RCC 7860 (cell line): ENCODE measurements at regions not wholly inside any gene's neighbourhood (a gene's known extent, or its start where the extent isn't known, plus 50 kb on each side); places are given as distances from the start of the nearest gene placed in this dataset.
"Not testable (repeated sequence)": the region's sequence is repeated elsewhere in the genome, so short reads cannot be mapped to it uniquely, and the experiment has no call there.

Experiments used
- DNase-seq: peaks from one replicate; pipeline ENCODE4 v3.0.0-alpha.2; 2015; ENCODE audit warnings: low spot score
- FAIRE-seq: peaks from 2 replicates; lab custom pipeline; 2012; peaks lifted over from hg19 to GRCh38; lab: Jason Lieb, UNC

DNA sequence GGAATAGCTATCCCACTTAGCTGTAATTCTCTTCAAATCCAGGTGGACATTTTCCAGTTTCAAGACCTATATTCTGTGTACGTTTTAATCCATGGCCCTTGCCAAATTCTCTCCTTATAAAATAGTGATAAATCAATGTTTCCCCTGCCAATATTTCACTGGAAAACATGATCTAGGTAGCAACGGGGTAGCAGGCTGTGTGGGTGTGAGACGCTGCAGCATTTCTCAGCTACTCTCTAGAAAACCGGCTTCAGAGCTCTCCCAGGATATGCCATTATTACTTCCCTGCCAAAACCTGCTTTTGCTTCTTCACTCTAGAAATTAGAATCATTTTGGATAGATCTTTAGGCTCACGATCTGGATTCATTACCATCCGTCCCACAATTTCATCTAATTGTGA lies 82.1 kb upstream of the SIPA1L2 start:
- no peak for FAIRE-seq
- no peak for DNase-seq

DNA sequence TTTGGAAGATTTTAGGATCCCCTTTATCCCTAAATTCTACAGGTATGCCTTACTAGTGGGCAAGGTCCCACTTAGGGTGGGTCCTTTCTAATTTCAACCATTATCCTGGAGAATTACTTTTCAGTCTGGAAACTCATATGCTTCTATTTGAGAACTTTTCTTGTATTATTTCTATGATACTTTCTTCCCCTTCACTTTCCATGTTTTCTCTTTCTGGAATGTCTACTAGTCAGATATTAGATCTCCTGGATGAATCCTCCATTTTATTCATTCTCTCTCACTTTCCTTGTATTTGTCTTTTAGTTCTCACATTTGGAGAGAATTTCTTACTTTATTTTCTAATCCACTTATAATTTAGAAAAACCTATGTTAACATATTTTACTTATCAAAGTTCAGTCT lies 83.9 kb upstream of the SIPA1L2 start:
- DNase-seq (no peak), FAIRE-seq (no peak)

DNA sequence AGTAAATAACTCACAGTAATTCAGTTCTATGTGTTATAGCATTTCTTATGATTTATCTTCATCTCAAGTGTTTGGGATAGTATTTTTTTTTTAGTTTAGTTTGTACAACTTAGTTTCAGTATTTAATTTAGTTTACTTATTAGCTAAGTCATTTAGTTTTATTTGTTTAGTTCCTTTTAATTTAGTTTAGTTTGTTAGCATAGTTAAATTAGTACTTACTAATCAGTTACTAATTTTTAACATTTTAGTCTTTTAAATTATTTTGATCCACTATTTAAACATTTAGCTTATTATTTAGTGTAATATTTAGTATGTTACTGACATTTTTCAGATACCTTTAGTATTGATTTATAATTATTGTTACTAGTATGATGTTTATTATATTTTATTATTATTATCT lies 85.2 kb upstream of the SIPA1L2 start:
- FAIRE-seq, result peak; percentile 78

DNA sequence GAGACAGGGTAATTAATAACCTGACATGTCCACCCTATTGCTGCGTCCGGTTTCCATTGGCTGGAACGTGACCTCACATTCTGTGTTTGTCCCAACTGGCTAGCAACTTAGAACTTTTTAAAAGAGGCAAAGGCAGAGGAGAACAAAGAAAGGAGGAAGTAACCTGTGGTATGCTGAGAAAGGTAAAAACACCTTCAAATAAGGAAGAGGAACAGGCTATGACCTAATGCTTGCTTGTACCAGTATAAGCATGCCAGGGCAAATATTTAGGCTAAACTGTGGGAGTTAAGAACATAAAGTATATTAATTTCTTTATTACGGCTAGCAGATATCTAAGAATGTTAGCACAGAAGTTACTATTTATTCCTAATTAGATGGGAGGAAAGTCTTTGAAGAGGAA lies 87.3 kb upstream of the MAP10 start:
- not testable (repeated sequence) for FAIRE-seq, DNase-seq

More for the DNA sequence above, 85.2 kb upstream of the SIPA1L2 start:
- no peak for DNase-seq

DNA sequence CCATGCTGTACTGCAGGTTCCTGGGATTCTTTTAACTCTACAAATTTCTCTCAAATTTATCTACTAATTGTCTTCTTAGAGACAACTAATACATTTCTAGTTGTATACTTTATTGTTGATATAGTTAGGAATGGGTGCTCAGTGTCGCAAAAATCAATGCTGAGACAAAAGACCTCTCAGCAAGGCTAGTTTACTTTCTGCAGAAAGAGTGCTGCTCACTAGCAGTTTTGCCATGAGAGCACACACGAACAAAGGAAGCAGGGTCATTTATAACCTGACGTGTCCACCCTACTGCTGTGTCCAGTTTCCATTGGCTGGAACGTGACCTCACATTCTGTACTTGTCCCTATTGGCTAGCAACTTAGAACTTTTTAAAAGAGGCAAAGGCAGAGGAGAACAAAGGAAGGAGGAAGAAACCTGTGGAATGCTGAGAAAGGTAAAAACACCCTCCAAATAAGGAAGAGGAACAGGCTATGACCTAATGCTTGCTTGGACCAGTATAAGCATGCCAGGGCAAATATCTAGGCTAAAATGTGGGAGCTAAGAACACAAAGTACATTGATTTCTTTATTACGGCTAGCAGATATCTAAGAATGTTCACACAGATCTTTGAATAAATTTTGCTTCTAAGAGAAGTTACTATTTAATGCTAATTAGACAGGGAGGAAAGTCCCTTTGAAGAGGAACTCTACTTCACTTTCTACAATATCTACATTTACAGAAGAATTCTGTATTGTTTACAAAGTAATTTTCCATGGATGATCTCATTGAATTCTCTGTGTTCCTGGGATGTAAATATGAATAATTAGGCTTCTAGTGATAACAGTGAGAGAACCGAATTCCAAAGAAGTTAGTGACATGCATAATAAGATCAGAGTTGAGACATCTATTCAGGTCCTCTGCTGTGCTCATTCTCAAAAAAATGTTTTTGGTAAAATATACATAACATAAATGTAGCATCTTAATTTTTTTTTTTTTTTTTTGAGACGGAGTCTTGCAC lies 86.0 kb upstream of the MAP10 start:
- no peak for FAIRE-seq
- DNase-seq, result no peak

DNA sequence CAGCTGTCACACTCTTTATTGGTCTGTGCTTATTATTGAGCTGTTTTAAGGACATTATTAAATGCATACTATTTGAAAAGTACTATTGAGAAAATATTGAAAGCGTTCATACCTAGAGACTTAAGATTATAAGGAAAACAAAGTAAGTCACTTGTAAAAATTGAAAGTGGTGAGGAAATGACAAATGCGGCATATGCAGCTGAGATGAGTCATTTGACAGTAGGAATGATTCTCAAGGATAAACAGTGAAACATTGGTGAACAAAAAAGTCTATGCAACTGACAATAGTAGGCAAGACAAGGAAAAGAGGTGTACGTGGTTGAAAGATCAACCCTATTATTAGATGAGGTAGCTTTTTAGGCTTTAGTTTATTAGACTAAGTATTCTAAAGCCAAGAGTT lies 82.6 kb upstream of the MAP10 start:
- DNase-seq, result no peak
- FAIRE-seq, result peak; percentile 2

DNA sequence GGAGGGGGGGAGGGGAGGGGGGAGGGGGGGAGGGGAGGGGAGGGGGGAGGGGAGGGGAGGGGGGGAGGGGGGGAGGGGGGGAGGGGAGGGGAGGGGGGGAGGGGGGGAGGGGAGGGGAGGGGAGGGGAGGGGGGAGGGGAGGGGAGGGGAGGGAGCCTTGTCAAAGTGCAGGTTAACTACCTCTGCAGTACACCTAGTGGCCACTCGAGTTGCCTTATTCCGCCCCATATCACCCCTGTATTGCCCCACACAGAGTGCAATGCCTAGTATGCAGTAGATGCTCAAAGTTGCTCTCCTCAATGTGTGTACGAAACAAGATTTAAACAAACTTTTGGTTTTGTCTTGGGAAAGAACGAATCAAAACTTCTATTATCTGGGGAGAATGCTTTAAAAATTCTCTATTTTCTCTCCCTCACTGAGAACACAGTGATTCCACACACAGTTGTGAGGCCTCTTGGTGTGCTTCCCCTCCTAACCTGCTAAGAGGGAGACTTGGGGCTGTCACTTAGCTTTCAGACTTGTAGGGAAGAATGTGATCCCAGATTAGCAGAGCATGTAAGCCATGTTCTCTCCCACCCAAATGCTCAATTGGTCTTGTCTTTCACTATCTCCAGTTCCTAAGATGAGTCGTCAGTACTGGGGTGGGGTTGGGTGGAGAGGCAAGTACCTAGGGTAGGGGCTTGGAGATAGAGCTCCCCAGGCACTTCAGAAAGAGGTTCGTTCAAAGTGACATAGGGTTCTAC lies 79.7 kb upstream of the MAP10 start:
- no peak for FAIRE-seq
- DNase-seq, result no peak

DNA sequence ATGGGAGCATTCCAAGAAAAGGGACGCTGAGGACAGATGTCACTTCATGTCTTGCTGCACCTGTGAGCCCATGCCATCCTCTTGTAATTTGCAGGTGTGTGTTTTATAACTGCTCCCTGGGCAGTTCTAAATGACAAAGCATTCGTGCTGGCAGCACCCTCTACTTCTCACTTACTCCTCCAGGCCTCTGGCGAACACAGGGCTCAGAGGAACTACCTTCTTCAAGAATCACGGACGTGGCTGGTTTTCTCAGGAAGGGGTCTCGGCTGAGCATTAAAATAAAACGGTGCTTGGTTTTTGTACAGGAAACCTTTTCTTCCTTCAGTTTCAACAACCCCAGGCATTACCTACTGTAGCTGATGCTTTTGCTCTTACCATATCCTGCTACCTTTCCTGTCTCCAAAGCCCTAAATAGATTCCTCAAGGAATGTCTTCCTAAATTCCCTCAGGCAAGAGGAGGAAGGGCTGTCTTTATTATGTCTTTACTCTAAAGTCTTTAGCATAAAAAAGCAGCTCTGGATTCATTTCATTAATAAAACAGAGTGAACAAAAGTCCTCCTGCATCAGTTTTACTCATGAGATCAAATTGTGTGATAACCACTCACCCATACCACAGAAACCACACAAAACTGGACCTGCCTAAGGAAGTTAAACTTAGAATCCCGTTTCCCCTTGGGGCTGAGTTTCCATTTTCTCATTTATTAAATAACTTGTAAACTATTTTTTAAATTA lies 79.0 kb upstream of the MAP10 start:
- DNase-seq, result peak; percentile 60
- peak; percentile 97 for FAIRE-seq

DNA sequence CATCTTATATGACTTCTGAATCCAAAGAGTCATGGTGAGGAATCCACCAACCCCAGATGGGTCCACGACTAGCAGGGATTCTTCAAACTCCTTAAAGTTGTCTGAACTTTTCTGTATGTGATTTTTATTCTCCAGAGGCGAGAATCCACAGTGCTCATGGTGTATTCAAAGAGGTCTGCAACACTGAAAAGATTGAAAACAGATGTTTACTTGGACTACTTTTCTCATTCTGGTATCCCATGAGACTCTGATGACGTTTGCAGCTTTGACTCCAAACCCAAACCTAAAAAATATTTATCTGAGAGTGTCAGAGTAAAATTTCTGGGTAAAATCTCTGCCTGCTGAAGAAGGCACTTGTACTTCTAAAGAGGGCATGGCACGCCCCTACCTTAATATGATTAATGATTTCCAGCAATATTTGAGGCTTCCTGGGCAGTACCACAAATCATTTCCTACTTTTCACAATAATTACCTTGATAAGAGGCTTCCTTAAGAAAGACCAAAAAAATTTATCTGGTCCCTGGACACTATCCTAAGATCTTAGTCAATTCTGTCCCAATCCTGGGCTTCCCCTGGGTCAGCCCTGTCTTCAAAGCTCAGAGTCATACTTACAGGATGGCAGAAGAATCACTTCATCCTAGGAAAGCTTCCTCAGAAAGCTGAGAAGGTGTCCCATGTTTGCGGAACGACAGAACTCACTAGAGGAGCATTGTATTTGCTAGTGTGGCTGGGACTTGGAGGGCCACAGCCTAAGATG lies 76.5 kb upstream of the MAP10 start:
- no peak for FAIRE-seq
- DNase-seq, result no peak

DNA sequence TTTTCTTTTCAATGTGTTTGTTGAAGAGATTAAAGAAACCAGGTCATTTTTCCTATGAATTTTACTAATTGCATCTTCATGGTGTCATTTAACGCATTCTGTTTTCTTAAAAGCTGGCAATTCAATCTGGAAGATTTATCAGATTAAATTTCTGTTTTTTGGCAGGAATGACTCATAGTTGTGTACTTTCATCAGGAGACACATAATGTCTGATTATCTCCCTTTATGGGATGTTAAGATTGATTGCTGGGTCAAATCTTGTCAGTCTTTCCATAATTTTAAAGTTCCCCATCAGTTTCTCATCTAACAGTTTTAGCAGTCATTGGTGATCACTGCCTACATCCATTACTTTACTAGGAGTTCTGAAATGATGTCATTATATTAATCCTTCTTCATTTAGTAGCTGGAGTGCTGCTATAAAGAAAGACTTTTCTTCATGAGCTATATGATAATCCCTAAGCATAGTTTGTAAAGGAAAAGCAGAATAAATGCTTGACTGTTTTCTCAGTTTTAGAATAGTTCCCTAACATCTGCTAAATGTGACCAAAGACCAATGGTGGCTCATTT lies 72.8 kb upstream of the MAP10 start:
- FAIRE-seq (no peak), DNase-seq (no peak)

DNA sequence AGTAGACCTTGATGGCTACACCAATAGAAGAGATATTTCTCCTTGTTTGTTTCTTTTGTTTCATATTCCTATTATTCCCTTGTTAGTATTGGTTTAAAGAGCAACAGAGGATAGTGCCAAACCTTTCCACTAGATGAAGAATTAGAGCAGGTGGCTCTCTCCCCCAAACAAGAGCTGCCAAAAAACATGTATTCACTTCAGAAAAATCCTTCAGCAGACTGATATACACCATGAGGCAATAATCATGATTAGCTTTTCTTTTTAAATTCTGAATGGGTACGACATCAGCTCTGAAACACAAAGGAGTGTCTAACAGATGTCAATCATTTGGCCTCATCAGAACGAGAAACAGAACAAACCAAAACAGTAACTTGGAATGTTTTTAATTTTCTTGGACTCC lies 67.3 kb upstream of the MAP10 start:
- no peak for DNase-seq
- FAIRE-seq, result no peak

DNA sequence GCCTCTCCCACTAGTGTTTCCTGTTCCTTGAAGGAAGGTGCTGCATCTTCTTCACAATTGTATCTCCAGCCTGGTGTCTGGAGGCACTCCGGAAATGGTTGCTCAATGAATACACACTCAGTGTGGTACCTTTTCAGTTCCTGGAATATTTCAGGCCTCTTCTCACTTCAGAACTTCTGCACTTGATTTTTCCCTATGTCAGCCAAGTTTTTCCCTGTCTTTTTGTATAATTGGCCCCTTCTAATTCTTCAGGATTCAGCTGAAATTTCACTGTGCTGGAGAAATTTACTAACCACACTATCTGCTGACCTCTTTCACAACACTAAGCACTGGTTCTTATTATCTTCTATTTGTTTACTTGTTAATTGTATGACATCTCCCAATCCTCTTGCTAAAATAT lies 61.2 kb upstream of the MAP10 start:
- FAIRE-seq (no peak), DNase-seq (no peak)

DNA sequence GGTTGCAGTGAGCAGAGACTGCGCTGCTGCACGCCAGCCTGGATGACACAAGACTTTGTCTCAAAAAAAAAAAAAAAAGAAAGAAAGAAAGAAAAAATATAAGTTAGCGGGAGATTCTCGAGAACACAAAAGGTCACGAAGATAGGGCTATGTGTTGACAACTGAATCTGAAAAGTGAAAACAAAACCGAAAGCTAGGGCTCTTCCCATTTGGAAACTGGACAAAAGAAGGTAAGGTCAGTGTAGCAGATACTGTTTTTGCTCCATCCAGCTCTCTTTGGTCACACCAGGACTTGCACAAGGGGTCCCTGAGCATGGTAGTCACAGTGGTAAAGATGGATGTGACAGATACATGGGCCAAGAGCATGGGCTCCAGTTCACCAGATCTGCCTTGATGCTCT lies 60.4 kb upstream of the MAP10 start:
- FAIRE-seq (no peak), DNase-seq (no peak)

DNA sequence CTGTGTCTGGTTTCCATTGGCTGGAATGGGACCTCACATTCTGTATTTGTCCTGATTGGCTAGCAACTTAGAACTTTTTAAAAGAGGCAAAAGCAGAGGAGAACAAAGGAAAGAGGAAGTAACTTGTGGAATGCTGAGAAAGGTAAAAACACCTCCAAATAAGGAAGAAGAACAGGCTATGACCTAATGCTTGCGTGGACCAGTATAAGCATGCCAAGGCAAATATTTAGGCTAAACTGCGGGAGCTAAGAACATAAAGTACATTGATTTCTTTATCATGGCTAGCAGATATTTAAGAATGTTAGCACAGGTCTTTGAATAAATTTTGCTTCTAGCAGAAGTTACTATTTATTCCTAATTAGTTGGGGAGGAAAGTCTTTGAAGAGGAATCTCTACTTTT lies 59.5 kb upstream of the MAP10 start:
- DNase-seq, FAIRE-seq: not testable (repeated sequence)

DNA sequence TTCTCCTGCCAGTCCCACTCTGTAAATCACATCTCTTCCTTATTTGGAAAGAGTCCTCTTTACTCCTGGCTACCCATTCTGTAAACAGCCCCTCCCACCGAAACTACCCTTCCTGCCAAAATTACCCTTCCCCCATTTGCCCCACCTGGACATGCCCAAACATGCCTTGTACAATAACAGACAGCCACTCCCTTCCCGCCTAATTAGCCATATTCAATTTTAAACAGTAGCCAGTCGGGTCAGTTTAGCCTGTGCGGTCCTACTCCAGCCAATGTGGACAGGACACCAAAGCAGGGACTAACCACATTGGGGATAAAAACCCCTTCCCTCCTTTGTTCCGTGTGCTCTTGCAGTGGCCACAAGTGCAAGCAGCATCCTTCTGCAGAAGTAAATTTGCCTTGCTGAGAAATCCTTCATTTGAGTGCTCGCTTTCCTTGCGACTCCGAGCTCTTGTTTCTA lies 56.3 kb upstream of the MAP10 start:
- DNase-seq (no peak), FAIRE-seq (no peak)

DNA sequence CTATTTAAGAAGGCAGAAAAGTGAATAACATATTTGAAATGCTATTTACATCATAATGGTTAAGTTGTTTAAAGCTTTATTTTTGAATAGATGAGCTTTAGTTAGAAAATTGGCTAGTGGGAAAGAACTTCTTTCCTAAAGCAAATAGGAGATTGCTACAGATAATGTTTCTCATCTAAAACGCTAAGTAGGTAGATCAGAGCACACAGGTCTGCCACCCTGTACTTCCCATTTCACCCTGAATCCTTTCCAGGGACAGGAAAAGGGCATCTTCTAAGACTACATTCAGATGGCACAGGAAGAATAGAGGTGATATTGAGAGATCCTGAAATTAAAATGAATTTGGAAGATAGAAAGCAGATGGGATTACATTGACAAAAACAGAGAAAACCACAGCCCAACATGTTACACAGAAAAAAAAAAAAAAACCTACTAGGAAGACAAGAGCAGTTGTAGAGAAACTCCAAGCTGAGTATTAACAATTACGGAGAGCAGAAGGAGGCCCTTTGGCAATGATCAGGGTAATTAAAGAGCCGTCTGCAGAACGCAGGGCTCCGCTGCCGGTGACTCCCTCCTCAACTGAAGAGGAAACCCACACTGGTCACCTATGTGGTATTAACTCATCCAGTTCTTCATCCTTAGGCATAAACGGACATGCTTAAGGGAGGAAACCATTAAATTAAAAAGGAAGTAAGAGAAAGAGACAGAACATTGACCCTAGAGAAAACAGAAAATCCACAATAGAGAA lies 53.6 kb upstream of the MAP10 start:
- DNase-seq (no peak), FAIRE-seq (no peak)

DNA sequence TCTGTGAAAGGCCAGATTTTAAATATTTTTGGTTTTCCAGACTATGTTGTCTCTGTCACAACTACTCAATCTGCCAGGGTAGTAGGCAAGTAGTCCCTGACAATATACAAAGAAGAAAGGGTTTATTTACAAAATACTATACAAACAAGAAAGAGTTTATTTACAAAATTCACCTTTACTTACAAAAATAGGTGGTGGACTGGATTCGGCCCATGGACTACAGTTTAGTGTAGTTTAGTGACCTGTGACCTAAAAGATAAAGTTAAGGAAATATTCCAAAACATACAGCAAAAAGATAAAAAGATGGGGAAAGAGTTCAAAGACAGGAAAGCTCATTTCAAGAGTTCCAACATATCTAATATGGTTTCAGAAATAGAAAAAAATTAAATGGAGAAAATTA lies 52.9 kb upstream of the MAP10 start:
- no peak for DNase-seq
- peak; percentile 15 for FAIRE-seq

DNA sequence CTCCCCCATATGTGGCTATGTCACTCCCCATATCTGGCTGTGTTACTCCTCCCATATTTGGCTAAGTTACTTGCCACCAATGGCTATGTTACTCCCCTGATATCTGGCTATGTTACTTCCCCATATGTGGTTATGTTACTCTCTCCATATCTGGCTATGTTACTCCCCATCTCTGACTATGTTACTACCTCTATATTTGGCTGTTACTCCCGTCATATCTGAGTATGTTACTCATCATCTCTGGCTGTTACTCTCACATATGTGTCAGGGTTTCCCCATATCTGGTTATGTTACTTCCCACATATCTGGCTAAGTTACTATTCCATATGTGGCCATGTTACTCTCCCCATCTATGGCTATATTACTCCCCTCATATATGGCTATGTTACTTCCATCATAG lies 50.3 kb upstream of the MAP10 start:
- DNase-seq (no peak), FAIRE-seq (no peak)
